Dermis blood vessel endothelial cell (primary cell): ENCODE measurements at regions not wholly inside any gene's neighbourhood (a gene's known extent, or its start where the extent isn't known, plus 50 kb on each side); places are given as distances from the start of the nearest gene placed in this dataset.

Experiments
- DNase-seq: peaks from one replicate; pipeline ENCODE4 v3.0.0; 2010

DNA sequence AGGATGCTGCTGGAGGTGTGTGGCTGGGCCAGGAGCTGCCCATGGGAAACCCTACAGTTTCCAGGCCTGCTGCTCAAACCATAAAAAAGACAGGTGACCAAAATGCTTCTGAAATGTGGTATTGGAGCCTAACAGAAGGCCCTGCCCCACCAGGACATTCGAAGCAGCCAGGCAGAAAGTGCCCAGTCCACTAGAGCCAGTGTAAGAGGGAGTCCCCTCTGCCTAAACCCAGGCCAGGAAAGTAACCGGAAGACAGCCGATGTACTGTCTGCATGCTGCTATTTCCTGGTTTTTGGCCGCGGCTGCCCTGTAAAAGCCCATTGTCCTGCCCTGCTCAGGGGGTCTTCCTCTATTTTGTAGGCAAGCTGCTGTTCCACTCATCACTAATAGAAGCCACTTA lies 150.7 kb upstream of the IRX2 start:
- no peak for DNase-seq

DNA sequence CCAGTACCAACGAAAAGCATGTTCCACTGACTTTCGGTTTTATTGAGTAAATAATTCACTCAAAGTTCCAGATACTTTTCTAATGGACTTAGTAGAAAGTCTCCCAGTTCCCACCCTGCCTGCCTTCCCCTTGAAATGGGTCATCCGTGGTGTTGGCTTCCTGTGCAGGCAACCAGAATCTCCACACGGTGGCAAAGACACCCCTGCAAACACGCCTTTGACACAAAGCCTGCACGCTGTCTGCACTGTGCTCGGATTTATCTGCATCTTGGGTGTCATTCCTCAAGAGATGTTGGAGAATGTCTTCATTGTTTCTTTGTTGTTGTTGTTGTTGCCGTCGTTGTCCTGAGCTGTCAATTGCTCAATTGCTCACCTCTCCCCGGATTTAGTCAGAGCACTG lies 150.0 kb upstream of the IRX2 start:
- no peak for DNase-seq

DNA sequence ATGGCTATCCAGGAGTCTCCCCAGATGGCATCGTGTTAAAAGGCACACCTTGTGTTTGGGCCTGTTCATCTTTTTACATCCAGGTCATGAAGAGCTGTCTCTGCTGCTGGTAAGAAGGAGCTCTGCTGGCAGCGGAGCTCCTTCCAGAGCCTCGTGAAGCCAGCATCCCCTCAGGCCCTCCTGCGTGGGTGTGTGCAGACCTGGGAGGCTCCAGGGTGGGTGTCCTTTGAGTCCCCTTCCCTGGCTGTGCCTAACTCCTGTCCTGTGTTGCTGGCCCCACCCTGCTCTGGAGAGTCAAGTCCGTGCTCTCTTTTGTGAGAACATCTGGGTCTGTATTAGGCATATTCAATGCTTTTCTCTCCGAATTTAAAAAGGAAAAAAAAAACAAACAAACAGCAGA lies 149.6 kb upstream of the IRX2 start:
- DNase-seq, result no peak

DNA sequence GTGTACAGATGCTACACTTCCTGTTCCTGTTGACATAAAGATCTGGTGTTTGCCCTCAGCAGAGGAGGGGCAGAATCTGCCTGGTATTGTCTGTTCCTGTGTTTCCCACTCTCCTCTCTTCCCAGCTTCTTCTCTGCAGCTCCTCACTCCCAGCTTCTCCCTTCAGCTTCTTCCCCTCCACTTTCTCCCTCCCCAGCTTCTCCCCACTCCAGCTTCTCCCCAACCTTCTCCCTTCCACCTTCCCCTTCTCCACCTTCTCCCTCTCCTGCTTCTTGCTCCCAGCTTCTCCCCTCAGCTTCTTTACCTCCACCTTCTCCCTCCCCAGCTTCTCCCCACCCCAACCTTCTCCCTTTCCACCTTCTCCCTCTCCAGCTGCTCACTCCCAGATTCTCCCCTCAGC lies 148.9 kb upstream of the IRX2 start:
- DNase-seq, result no peak

DNA sequence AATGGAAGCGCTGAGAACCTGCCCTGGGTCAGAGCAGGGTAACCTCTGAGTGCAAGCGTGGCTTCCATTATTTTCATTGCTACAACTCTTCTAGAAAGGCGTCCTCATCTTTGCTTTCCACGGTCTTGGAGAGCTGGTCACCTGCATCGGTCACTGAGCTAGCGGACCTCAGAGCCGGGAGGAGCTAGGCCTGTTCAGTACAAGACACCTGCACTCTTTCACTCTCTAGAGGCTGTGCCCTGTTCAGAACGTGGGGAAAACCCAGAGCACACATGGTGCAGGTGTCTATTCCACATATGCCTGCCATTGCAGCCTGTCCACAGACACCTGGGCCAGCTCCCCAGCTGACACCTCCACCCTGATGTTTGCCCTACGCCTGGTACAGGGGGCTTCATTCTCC lies 147.8 kb upstream of the IRX2 start:
- no peak for DNase-seq

DNA sequence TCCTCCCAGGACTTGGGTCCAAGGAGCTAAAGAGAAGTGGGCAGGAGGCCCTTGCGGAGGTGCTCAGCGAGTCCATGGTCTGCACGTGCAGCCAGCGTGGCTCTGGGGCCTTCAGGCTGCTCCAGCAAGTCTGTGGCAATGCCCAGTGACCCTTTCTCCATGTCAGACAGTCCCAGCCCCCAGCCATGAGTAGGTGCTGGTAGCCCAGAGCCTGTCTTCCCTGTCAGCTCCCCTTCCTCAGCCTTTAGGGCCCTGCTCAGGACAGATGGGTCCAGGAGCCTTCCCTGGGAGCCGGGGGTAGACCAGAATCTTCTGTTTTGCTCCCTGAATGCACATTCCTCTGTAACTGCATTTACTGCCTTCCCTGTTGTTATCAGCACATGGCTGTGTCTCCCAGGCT lies 147.2 kb upstream of the IRX2 start:
- no peak for DNase-seq

DNA sequence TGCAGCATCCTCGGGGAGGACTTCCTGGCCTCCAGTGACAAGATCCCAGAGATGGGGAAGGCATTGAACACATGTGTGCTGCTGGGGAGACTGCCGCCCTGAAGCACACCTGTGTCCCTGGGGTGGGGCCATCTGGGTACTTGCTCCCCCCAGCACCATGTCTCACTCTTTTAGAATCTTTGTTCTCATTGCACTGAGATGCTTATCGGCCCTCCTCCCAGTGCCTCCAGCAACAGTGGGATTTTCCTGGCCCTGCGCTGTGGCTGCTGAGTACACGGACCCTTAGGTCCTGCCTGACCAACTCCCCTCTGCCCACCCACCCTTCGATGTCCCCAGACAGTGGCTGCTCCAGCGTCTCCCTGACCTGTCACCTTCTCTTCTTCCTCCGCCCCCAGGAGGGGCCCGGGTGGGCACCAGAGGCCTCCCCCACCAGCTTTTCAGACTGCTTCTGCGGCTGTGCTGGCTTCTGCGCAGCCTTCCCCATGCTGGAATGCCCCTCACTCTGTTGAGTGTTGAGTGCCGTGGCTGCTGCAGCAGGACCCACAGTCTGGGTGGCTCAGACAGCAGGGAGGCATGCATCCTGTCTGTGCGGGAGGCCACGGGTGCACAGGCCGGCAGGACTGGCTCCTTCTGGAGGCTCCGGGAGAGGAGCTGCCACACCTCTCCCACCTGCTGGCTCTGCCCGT lies 145.9 kb upstream of the IRX2 start:
- no peak for DNase-seq

GRCh38 chr5:2896371-2897275 lies 145.1 kb upstream of the IRX2 start:
- DNase-seq, result no peak

- DNase-seq, result no peak
Observed at GRCh38 chr5:2895876-2896275, 144.4 kb upstream of the IRX2 start.

DNA sequence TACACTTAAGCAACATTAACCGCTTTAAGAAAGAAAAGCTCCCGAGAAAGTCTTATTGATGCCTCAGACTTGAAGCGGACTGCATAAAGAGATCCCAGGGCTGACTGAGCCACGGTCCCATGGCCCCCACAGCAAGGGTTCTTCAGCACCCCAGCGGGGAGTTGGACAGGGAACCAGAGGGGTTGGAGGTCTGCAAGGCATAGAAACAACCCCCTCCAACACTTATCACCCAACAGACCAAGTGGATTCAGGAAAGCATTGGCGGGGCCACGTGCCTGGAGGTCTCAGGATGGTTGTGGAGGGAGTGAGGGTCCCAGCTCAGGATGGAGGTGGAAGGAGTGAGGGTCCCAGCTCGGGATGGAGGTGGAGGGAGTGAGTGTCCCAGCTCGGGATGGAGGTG lies 143.7 kb upstream of the IRX2 start:
- no peak for DNase-seq

- DNase-seq, result no peak
Observed at GRCh38 chr5:2894736-2895135, 143.3 kb upstream of the IRX2 start.

- DNase-seq, result no peak
Observed at GRCh38 chr5:2894316-2894715, 142.8 kb upstream of the IRX2 start.

DNA sequence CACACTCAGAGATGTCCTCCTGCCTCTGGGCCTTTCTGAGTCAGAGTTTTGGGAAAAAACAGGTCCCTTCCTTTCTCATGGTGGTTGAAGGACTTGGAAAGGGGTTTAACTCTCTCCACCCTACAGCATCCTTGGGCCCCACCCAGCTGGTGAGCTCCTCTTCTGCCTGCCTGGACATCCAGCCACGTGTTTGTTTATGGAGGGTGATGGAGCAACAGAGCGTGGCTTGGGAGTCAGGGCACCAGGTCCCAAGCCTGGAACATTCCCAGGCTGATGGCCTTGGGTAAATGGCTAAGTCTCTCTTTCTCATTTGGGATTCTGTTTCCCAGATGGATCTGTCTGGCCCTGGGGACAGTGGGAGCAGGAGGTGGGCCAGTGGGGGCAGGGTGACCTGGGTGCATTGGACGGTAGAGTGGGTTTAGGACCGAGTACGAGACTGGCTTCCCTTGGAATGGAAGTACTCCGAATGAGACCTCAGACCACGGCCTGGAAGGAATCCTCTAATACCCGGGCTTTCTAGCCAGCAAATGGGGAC lies 141.1 kb upstream of the IRX2 start:
- DNase-seq, result no peak

DNA sequence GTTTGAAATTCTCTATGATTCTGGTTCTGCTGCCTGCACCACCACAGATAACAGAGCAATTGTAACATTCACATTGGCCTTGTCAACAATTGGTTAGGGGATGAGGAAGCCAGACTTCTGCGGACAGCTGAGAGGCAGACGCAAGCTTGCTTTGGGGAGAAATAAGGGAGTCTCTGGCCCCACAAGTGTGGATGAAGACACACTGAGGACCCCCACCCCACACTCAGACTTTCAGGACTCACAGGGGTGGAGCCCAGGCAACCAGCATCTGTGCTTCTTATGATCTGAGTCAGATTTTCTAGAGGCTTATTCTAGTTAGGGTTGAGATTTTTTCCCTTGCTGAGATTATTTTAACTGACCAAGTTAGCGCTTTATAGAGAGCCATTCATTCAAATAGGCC lies 140.3 kb upstream of the IRX2 start:
- DNase-seq, result no peak

GRCh38 chr5:2890011-2890410 lies 138.5 kb upstream of the IRX2 start:
- DNase-seq, result no peak

DNA sequence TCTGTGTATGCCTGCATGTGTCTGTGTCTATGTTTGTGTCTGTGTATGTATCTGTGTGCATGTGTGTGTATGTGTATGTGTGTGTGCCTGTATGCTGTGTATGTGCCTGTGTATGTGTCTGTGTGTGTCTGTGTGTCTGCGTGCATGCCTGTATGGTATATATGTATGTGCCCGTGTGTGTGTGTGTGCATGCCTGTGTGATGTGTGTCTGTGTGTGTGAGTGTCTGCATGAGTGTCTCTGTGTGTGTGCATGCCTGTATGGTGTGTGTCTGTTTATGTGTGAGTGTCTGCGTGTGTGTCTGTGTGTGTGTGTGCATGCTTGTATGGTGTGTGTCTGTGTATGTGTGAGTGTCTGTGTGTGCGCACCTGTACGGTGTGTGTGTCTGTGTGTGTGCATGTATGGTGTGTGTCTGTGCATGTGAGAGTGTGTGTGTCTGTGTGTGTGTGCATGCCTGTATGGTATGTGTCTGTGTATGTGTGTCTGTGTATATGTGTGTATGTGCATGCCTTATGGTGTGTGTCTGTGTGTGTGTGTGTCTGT lies 137.1 kb upstream of the IRX2 start:
- DNase-seq, result no peak

- no peak for DNase-seq
Observed at GRCh38 chr5:2887481-2888348, 136.2 kb upstream of the IRX2 start.

GRCh38 chr5:2886531-2886930 lies 135.1 kb upstream of the IRX2 start:
- no peak for DNase-seq

DNA sequence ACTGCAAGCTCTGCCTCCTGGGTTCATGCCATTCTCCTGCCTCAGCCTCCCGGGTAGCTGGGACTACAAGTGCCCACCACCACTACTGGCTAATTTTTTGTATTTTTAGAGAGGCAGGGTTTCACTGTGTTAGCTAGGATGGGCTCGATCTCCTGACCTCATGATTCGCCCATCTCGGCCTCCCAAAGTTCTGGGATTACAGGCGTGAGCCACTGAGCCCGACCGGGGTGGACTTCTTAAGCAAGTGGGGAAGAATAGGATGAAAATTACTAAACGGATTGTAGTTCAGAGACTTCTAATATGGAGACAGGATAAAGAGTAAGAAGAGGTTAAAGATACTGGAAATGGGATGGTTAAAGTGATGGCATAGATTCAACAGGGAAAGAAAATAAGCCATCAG lies 132.3 kb upstream of the IRX2 start:
- no peak for DNase-seq

- DNase-seq, result no peak
Observed at GRCh38 chr5:2879701-2880100, 128.2 kb upstream of the IRX2 start.

DNA sequence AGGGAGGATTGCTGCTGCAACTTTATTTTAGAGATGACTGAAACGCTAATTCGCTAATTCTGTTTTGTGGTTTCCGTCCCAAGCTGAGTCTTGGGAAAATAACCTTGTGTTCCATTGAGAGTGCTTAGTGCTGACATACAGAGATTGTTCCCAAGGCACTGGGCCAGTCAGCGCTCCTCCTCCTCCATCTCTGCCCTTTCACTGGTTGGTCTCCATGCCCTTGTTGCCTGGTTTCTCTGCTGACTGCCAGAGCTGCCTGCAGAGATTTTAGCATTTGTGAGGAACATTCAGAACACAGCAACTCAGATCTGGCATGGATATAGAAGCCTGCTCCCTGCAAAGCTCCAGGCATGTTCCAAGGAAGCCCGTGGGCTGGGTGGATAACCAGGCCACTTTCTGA lies 126.0 kb upstream of the IRX2 start:
- no peak for DNase-seq

DNA sequence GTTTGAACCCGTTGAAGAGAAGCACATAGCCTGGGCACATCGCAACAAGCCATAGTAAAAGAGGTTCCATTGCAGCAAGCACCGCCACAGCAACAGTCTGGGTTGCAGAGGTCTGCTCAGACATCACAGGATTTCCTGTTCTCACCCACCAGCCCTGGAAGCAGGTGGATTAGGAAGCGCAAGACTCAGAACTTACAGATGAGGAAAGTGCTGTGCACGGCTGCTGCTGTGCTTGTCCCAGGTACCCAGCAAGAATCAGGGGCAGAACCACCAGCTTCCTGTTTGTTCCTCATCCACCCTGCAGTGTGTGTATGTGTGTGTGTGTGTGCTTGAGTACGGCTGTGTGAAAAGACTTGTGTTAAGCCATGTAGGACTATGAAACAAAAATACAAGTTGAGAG lies 124.7 kb upstream of the IRX2 start:
- DNase-seq, result no peak

GRCh38 chr5:2874099-2874498 lies 122.6 kb upstream of the IRX2 start:
- no peak for DNase-seq
